Stimulated activated CD8-positive, alpha-beta memory T cell treated with anti-CD3 and anti-CD28 coated beads, Interleukin-2, amount 100 ng/mL, for 48 hours (primary cell): ENCODE measurements at regions not wholly inside any gene's neighbourhood (a gene's known extent, or its start where the extent isn't known, plus 50 kb on each side); places are given as distances from the start of the nearest gene placed in this dataset.
"Not testable (repeated sequence)": the region's sequence is repeated elsewhere in the genome, so short reads cannot be mapped to it uniquely, and the experiment has no call there.

Source experiments
- DNase-seq, 2 donors: peaks; one replicate each; pipeline ENCODE4 v3.0.0-alpha.2; 2020; ENCODE audit warnings: low read depth in 2 of 2

DNA sequence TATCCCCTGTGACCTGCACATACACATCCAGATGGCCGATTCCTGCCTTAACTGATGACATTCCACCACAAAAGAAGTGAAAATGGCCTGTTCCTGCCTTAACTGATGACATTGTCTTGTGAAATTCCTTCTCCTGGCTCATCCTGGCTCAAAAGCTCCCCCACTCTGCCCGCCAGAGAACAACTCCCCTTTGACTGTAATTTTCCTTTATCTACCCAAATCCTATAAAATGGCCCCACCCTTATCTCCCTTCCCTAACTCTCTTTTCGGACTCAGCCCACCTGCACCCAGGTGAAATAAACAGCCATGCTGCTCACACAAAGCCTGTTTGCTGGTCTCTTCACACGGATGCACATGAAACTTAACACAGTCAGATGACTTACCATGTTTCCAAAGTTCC lies 403.8 kb downstream of the TBC1D32 start:
- not testable (repeated sequence) for DNase-seq

DNA sequence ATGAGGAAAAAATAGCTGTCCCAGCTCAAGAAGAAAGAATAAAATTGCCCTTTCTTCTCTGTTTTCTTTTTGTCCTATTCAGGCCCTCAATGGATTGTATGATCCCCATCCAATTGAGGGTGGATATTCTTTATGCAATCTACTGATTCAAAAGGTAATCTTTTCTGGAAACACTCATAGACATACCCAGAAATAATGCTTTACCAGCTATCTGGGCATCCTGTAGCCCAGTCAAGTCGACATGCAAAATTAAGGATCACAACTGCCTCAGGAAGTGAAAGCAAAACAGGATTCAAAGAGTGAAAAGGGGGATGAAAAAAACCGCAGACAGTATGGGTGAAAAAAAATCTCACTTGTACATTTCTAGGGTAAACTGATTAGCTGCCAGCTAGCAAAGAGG lies 410.1 kb downstream of the TBC1D32 start:
- DNase-seq: no peak

DNA sequence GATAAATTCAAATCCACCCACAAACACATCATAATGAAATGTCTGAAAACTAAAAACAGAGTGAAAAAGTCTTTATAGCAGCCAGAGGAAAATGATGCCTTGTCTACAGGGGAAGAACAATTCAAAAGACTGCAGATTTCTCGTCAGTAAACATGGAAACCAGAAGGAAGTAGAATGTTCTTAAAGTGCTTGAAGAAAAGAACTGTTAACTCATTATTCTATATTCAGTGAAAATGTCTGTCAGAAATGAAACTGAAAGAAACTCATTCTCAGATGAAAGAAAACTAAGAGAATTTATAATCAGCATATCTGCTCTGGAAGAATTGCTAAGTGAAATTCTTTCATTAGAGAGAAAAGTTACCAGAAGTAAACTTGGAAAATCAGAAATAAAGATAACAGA lies 416.1 kb downstream of the TBC1D32 start:
- no peak for DNase-seq

DNA sequence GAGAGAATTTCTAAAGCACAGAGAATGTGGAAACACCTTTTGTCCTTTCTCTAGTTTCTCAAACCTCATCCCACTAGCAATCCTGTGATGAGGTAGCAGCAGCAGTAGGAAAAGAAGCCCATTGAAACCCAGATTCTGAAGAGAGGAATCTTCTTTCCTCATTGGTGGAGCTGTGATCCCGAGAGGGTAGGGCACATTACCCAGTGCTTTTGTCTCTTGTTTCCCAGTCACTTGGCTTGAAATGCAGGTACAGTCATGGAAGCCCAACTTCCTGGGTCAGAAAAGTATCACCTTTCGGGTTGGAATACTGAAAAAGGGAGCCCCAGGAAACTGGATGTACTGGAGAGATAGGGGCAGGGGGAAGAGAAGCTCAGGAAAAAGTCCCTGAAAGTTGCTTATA lies 417.4 kb downstream of the TBC1D32 start:
- DNase-seq: no peak

DNA sequence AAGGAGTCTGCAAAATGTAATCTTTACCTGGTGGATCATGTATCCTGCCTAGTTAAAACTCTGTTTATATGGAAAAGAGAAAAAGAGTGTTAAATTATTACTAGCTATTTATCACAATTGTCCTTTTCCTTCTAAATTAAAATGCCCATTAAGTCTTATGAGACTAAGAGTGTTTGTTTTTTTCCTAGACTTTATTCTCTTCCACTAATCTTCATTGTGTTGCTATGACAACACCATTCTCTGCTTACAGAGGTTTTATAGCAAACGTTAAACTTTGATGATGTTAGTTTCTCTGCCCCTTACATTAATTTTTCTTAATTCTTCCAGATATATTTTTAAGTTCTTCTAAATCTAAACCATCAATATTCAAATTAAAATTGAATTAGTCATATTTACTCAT lies 420.8 kb downstream of the TBC1D32 start:
- DNase-seq: no peak

DNA sequence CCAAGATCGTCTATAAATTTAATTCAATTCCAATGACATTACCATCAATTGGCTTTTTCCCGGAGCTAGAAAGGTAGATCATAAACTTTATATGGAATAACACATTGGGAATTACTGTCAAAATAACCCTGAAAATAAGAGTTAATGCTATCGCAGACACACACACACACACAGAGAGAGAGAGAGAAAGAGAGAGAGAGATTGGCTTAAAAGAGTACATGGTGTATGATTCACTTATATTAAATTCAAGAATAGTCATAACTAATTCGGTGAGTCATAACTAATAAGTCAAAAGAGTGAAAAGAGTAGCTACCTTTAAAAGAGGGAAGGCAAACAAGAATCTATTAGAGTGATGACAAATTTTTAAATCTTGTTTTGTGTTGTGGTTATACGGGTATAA lies 425.5 kb downstream of the TBC1D32 start:
- no peak for DNase-seq

DNA sequence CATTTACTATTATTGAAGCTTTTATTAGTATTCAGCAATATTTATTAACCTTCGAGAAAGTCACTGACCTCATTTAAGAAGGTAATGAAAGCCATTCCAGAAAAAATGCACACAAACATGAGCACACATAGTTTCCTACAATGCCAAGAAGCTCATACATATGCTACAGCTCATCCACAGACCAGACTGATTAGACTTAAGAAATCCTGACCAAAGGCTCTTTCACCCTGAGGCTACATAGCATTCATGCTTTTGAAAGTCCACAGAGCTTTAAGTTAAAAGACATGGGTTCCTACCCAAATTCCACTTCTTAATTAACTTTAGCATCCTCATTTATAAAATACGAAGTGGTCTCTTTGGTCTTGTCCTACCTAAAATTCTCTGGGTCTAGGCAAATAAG lies 430.4 kb downstream of the TBC1D32 start:
- no peak for DNase-seq

DNA sequence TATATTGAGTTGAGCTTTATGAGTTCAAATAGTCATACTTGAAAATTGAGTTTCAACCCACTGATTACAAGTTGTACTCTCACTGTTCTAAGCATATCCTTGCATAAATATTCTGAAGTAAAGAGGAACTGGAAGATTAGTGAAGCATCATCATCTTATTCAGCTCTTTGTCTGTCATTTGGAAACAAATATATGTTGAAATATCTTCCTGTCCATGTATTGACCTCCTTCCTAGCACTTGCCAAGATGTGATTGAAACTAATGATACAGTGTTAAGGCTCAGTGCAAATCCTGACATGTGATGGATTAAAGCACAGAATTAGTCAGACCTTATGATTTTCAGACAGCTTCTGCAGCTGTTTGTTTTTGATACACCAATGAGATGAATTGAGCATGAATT lies 434.3 kb downstream of the TBC1D32 start:
- DNase-seq: no peak

DNA sequence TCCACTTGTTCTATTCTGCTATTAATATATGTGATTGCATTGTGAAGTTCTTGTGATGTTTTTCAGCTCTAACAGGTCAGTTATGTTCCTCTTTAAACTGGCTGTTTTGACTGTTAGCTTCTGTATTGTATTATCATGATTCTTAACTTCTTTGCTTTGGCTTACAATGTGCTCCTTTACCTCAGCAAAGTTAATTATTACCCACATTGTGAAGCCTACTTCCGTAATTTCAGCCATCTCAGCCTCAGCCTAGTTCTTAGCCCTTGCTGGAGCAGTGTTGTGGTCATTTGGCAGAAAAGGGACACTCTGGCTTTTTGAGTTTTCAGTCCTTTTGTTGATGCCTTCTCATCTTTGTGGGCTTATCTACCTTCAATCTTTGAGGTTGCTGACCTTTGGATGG lies 440.2 kb downstream of the TBC1D32 start:
- DNase-seq: no peak

DNA sequence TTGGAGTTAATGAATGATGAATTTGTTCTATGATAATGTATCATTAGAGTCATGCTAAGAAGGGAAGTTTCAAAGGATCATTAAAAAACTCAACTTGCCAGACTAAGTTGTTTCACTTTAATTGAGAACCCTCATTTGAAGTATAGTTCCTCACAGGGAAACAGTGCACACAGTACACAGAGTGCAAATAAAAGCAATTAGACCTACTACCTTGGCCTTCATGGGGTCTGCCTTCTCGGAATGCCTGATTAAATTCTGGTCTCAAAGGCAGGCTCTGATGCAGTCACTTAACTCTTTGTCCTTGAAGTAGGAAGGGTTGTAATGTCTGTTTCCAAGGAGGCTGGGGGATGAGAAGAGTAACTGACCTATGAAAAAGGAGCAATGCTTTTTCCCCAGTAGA lies 457.3 kb downstream of the TBC1D32 start:
- DNase-seq: no peak

DNA sequence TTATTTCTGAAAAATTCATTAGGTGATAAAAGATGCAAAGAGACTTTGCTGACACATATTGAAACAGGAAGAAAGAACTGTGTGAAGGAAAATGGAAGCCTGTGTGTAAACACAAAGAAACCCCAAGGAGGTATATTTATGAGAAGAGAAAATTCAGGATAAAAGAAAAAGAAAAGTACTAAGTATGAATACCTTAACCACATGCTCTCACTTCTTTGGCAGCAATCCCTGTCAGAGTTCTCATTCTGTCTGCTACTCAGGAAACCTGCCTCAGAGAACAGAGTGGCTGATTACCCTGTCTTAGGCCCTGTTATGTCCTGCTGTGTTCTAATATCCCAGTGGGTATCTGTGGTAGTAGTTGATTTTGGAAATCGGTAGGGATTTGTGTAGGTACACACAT lies 457.9 kb downstream of the TBC1D32 start:
- DNase-seq: no peak

DNA sequence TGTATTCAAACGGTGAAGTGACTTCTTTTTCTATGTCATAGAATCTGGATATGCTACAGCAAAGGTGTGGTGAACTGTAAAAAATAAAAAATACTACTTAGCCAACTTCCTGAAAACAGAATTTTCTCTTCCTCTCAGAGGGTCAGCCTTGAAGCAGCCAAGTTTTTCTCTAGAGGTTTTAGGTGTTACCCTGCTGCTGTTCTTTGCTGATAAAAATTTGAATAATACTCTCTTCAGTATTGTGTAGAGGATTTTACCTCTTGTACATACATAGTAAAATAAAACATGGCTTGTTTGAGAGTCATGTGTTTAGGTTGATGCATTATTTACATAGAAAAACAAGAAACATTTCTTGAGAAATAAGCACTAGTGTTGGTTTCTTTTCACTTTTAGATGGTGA lies 458.4 kb downstream of the TBC1D32 start:
- no peak for DNase-seq

DNA sequence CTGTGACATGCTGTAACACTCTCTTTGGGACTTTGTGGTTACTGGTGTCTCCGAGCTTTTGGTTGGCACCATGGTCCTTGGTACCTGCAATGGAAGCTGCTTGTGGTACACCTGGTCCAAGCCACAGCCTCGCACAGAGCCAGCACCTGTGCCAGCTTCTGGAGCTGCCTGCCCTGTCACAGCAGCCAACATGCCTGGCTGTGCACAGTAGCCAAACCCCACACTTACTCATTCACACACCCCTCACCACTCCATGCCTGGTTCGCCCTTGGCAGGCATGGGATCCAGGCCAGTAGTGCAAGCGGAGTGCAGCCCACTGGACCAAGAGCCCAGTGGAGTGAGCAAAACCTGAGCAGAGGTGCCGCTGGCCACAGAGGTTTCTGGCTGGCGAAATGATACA lies 459.9 kb downstream of the TBC1D32 start:
- no peak for DNase-seq

DNA sequence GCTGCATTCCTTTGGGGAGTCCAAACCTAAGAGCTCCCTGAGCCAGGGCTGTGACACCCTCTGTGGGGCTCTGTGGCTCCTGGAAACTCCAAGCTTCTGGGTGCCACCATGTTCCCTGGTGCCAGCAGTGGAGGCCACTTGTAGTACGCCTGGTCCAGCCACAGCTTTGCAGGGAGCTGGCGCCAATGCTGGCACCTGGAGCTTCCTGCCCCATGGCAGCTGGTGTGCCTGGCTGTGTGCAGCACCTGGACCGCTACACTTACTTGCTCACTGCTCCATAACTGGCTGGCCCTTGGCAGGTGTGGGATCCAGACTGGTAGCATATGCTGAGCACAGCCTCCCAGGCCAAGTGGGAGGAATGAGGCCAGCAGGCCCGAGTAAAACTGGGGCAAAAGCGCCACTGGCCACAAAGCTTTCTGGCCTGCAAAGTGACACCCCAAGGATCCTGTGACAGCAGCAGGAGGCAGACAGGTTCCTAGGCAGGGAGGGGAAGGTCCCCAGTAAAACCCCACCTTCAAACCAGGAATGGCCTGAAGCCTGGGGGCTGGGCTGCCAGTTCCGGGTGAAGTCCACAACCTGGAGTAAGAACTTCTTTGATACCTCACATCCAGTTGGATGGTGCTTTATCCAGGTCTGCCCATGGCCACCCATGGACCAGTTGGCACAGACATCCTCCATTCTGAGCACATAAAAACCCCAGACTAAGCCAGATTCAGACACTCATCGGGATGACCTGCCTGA lies 461.0 kb downstream of the TBC1D32 start:
- DNase-seq: no peak

DNA sequence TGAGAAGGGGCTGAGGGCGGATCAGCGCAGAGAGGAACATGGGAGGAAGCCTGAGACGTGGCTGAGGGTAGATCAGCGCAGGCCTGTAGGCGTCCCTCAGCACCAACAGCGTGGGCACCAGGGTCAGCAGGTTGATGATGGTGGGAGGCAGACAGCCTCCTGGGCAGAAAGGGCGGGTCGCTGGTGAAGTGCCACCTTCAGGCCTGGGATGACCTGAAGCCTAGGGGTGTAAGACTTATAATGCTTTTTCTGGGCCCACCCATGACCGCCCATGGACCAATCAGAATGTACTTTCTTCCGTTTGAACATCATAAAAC lies 462.1 kb downstream of the TBC1D32 start:
- DNase-seq: no peak

DNA sequence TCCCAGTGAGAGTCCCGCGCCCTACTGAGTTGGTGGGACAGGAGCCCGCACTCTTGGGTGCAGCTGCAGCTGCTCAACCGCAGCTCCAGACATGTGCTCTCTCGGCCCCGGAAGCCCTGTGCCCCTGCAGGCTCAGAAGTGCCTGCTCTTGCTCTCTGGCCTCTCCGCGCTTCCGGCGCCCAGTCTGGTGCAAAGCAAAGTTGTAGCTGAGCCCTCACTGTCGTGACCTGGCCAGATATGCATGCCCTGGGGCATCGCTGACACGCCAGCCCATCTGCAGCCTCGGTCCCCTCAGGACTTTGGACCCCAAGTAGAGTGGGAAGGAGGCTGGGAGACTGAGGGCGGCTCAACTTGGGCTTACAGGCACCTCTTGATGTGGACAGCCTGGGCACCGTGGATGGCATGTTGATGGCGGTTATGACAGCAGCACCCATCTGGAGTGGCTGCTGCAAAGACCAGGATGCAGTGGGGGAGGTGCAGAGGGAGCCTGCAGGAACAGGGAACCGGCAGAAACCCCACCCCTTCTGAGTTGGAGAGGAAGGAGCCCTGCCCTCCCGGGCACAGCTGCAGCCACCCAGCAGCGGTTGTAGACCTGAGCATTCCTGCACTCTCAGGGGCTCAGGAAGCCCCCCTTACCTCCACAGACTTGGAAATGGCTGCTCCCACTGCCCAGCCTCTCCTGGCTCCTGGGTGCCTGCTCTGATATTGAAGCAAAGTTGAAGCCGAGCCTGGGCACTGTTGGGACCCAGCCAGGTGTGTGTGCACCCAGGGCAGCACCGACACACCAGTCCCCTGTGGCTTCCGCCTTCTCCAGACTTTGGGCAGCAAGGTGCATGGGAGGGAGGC lies 462.6 kb downstream of the TBC1D32 start:
- DNase-seq: no peak

DNA sequence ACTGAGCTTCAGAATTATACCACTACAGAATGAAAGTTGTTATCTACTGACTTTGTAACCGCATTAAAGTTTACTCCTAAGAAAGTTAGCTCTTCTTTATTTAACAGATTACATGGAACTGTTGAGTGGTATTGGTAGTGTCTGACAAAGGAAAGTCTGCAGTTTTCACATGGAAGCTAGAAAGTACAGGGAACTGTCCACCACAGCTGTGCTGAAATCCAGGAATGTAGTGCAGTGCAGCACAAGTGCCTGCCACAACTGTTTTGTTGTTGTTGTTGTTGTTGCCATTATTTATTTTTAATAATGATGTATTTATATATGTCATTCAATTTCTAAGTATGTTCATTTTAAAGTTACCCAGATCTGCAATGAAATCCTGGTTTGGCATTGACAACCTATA lies 464.9 kb downstream of the TBC1D32 start:
- DNase-seq: no peak

DNA sequence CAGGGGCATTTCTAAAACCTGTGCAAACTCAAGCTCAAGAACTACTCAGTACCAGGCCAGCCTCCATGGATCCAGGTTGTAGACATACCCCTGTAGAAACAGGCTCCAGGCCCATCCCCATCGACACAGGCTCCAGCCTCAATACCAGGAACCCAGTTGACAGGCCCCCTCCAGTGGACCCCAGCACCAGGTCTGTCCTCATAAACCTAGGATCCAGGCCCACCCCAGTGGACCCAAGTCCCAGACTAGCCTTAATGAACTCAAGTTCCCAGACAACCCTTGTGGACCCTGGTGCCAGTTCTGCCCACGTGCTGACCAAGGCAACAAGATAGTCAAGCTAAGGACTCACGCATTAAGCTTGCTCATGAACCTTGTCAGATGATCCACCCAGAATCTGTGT lies 476.9 kb downstream of the TBC1D32 start:
- no peak for DNase-seq

DNA sequence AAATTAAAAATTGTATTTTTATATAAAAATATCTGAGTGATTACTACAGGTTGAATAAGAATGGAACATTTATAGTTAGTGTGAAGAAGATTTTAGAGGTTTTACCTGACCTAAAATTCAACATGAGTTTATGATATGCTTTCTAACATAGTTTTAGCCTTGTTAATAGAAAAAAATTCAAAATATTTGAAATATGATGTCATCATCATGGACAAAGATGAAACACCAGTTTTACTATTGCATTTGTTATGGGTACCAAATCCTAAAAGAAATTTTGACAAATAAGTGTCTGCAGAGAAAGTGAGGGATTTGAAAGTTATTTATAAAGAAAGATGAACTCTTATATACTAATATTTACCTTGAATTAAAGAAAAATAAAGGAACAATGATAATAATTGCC lies 479.7 kb downstream of the TBC1D32 start:
- DNase-seq: no peak

DNA sequence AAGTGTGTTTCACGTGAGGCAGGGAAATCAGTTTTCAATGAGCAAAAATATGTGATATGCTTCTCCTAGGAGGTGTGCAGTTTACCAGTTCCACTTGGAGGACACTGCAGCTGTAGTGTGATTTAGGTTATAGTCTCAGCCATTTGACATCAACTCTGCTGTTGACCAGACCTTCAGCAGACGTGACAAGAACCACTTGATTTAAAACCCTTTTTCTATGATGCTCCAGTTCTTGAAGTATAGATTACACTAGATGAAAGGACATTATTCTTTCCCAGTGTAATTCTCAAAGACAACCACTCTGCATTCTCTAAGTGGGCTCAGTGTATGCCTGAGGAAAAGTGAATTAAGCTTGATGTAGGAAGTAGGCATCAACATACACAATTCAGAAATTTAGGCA lies 480.8 kb downstream of the TBC1D32 start:
- DNase-seq: no peak

DNA sequence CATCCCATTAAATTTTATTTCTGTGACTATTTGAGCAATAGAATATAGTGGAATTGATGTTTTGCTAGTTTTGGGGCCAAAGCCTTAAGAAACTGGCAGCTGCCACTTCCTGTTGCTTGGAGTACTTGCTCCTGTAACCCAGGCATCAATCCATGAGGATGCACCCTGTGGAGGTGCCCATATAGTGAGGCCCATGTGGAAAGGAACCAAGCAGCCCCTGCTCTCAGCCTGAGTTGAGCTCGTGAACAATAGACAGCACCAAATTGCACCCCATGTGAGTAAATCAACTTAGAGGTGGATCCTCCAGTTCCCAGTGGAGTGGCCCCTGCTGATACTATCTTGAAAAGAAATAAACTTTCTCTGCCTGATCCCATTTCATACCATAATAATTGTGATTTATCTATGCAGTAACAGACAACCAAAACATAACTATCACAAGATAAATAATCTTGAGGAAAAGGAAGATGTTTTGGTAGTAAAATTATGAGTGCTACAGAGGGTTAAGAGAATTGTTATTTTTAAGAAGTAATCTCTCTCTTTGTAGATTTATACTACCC lies 481.9 kb downstream of the TBC1D32 start:
- DNase-seq: no peak

DNA sequence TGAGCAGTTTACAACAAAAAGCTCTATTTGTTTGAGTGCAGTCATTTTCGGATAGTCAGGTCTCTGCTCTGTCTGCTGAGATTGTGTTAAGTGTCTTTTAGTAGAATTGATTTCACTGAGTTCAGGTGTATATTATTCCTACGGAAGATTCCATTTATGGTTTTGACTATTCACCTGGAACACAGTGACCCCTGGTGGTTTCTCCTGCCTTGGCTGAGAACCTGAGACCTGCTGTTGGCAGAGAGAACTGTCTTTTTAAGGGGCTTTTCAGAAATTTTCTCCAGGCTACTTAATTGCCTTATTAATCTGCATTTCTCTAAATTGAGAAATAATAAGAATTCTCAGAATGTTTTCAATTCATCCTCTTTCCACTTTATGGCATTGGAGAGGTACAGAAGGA lies 508.0 kb downstream of the TBC1D32 start:
- DNase-seq: no peak

DNA sequence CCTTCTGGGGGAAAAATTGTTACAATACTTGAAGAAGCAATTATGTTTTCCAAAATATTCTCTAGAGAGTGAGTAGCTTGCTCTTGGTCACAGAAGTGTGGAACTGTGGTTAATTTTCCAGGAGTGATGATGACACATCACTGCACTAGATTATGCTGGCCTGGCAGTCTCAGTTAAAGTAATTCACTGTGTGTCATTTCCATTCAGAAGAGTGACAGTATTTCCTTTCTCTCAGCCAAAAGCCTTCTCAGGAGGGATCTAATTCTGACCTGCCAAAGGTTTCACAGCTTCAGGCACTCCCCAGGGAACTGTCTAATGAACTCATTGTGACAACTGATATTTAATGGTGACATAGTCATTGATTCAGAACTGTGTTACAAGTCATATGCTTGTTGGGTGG lies 517.5 kb downstream of the TBC1D32 start:
- no peak for DNase-seq
